ENCODE measurements at regions not wholly inside any gene's neighbourhood (a gene's known extent, or its start where the extent isn't known, plus 50 kb on each side); places are given as distances from the start of the nearest gene placed in this dataset.
"Not testable (repeated sequence)": the region's sequence is repeated elsewhere in the genome, so short reads cannot be mapped to it uniquely, and the experiment has no call there.

DNA sequence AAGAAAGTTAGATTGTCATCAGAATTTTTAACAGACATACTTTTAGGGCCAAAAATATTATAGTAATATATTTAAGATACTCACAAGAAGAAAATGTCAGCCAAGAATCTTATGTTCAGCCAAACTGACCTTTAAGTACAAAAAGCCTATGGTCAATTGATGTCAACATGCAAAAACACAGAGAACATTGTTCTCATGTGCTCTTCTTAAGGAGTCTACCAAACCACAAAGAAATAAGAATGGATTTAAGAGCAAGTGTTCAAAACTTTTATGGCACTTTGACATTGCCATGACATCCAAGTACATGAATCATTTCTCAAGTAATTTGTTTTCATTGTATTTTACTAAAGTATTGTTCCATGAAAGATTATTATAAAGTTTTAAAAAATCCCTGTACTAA, 180.4 kb downstream of the TMEM26 start:
- TF ChIP-seq, protein P1, sequence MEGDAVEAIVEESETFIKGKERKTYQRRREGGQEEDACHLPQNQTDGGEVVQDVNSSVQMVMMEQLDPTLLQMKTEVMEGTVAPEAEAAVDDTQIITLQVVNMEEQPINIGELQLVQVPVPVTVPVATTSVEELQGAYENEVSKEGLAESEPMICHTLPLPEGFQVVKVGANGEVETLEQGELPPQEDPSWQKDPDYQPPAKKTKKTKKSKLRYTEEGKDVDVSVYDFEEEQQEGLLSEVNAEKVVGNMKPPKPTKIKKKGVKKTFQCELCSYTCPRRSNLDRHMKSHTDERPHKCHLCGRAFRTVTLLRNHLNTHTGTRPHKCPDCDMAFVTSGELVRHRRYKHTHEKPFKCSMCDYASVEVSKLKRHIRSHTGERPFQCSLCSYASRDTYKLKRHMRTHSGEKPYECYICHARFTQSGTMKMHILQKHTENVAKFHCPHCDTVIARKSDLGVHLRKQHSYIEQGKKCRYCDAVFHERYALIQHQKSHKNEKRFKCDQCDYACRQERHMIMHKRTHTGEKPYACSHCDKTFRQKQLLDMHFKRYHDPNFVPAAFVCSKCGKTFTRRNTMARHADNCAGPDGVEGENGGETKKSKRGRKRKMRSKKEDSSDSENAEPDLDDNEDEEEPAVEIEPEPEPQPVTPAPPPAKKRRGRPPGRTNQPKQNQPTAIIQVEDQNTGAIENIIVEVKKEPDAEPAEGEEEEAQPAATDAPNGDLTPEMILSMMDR (conservative IDR thresholded peaks at IDR 0.05): no peak

DNA sequence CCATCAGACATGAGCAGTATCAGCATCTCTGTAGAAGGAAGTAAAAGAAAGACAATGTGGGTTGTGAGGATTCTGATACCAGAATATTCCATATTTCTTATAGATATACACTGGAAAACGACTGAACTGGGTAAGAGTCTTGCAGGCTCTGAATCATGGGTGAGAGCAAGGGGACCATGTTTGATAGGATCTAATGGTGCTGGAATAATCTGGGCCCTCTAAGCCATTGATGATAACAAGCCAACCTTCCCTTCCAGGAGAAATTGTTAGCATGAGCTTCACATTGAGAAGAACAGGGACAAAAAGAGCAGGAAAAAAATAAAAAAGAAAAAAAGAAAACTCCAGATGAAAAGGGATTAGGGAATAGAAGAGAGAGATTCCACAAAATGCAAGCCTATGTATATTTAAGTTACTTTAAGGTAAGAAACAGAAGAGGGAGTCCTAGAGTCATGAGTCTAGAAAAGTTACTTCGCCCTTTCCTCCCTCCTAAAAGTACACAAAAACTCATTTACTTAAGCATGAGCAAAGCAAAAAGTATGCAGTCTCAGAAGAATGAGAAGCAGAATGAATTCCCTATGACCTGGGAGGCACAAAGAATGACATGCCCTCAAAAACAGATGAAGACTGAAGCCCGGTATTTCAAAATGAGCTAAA, 181.9 kb downstream of the TMEM26 start:
- H3K27ac ChIP-seq: no peak overlapping the region; the same call in 1 of the 2 replicates
- TF ChIP-seq, protein P1 (conservative IDR thresholded peaks at IDR 0.05): peak; percentile 72

More for the DNA sequence above, 180.4 kb downstream of the TMEM26 start:
- H3K27ac ChIP-seq: no peak overlapping the region

DNA sequence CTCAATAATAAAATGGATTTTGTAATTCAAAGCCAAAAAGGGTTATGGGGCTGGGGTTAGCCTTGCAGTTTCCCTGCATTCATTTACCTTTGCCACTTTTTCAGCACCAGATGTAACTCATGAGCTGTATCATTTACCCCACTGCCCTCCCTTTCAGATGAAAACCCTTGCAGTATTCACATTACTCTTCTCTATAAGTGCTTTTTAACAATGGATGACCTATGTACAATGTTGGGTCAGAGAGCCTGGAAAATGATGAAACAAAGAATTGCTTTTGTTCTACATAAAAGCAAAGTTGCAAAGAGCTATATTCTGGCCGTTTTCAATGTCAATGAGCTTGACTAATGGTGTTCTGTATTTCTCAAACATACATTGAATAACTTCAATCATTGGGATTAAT, 189.7 kb downstream of the TMEM26 start:
- TF ChIP-seq, protein P1 (conservative IDR thresholded peaks at IDR 0.05): no peak
- H3K27ac ChIP-seq: no peak overlapping the region

- TF ChIP-seq, protein P1 (conservative IDR thresholded peaks at IDR 0.05): no peak
- H3K27ac ChIP-seq: no peak overlapping the region
Measured at GRCh38 chr10:61262486-61263261, 190.5 kb downstream of the TMEM26 start.

DNA sequence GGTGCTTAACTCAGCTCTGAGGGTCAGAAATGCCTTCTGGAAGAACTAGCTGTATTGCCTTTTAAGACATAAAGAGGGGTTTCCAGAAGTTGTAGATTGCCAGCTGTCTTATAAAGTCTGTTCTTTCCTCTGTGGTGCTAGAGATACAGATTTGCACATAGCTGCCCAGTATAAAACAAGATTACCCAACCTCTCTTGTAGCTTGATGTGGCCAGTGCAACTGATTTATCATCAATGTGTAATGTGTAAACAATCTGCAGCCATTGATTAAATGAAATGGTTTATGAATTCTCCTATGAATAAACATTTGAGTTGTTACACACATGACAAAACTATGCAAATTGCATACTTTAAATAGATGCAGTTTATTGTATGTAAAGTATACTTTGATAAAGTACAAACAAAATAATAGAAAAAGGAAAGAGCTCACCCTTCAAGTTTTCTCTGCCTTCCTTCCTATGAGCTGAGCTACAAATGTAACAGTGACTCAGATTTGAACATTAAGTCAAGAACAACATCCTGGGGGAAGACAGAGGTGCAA, 195.2 kb downstream of the TMEM26 start:
- no peak overlapping the region for H3K27ac ChIP-seq
- TF ChIP-seq, protein P1 (conservative IDR thresholded peaks at IDR 0.05): no peak

GRCh38 chr10:61257136-61257535, 196.0 kb downstream of the TMEM26 start:
- H3K27ac ChIP-seq: no peak overlapping the region
- TF ChIP-seq, protein P1 (conservative IDR thresholded peaks at IDR 0.05): no peak

DNA sequence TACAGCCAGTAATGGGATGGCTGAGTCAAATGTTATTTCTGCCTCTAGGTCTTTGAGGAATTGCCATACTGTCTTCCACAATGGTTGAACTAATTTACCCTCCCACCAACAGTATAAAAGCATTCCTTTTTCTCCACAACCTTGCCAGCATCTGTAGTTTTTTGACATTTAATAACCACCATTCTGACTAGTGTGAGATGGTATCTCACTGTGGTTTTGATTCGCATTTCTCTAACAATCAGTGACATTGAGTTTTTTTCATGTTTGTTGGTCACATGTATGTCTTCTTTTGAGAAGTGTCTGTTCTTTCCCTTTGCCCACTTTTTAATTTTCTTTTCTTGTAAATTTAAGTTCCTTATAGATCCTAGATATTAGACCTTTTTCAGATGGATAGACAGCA, 200.9 kb downstream of the TMEM26 start:
- not testable (repeated sequence) for H3K27ac ChIP-seq

DNA sequence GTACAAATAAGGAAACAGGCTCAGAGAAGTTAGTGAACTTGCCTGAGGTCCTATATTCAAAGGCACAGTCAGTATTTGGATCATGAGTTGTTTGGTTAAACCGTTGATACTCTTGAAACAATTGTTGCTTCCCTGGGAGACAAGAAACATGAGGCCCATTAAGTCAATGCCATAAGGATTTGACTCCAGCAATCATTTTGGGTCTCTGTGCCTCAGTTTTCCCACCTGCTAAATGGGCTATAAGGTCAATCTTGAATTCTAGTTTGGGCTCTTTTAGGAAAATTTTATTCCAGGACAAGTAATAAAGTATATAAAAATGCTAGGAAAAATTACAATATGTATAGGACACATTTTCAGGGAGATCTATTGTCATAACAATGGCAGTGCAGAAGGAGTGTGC, 202.1 kb downstream of the TMEM26 start:
- TF ChIP-seq, protein P1 (conservative IDR thresholded peaks at IDR 0.05): no peak
- no peak overlapping the region for H3K27ac ChIP-seq

Data from VCaP (cell line).